Natural killer cell (primary cell): ENCODE measurements at regions not wholly inside any gene's neighbourhood (a gene's known extent, or its start where the extent isn't known, plus 50 kb on each side); places are given as distances from the start of the nearest gene placed in this dataset.

Experiments
- ATAC-seq, 3 donors: fragments of 150-1000 bp in 2 of 3; fragments of 200-7000 bp in 1 of 3; cut with Tn5 transposase; 1 replicate in 1 of 3; 2 replicates in 2 of 3; pipeline ENCODE4 v1.10.0; 2021; ENCODE audit warnings: mild to moderate bottlenecking in 2 of 3, moderate library complexity in 2 of 3
- DNase-seq, 2 donors: peaks; one replicate each; pipeline versions ENCODE4 v3.0.0 to v3.0.0-alpha.2; 2013 to 2021; ENCODE audit warnings: mixed read lengths in 1 of 2
- H3K27ac ChIP-seq: one replicate; pipeline ENCODE4 v1.5.1; 2013; ENCODE audit warnings: mild to moderate bottlenecking, low read length
- H3K27me3 ChIP-seq: one replicate; pipeline ENCODE4 v1.6.1; 2013; ENCODE audit warnings: low read length; ENCODE audit not compliant: control insufficient read depth, insufficient read depth
- H3K36me3 ChIP-seq: one replicate; pipeline ENCODE4 v1.6.1; 2013; ENCODE audit warnings: low read length; ENCODE audit not compliant: control insufficient read depth, insufficient read depth
- H3K4me1 ChIP-seq: one replicate; pipeline ENCODE4 v1.6.1; 2013; ENCODE audit warnings: low read length; ENCODE audit not compliant: control insufficient read depth, insufficient read depth
- H3K4me3 ChIP-seq: one replicate; pipeline ENCODE4 v1.5.1; 2013; ENCODE audit warnings: low read length
- H3K9me3 ChIP-seq: one replicate; pipeline ENCODE4 v1.6.1; 2013; ENCODE audit warnings: low read length; ENCODE audit not compliant: control insufficient read depth, insufficient read depth
- H3K27ac Mint-ChIP-seq, 2 donors: one replicate each; pipeline ENCODE4 v1.8.0; 2022; ENCODE audit warnings: mild to moderate bottlenecking in 2 of 2, mixed read lengths in 2 of 2, moderate library complexity in 1 of 2
- H3K27me3 Mint-ChIP-seq, 2 donors: one replicate each; pipeline ENCODE4 v1.8.0; 2022; ENCODE audit warnings: low read depth in 2 of 2, mixed read lengths in 2 of 2
- H3K36me3 Mint-ChIP-seq: one replicate; pipeline ENCODE4 v1.8.0; 2022; ENCODE audit warnings: mixed read lengths
- H3K4me1 Mint-ChIP-seq, 2 donors: one replicate each; pipeline ENCODE4 v1.8.0; 2022; ENCODE audit warnings: mixed read lengths in 2 of 2
- H3K4me3 Mint-ChIP-seq: one replicate; pipeline ENCODE4 v1.8.0; 2022; ENCODE audit warnings: mild to moderate bottlenecking, moderate library complexity, mixed read lengths
- H3K9me3 Mint-ChIP-seq, 2 donors: one replicate each; pipeline ENCODE4 v1.8.0; 2022; ENCODE audit warnings: mixed read lengths in 2 of 2
- WGBS: methylation state at CpG from one replicate; pipeline ENCODE4 v1.1.7; 2013; ENCODE audit warnings: missing lambda C conversion rate; ENCODE audit not compliant: insufficient coverage; 5-methylcytosine and 5-hydroxymethylcytosine counted together
- intact Hi-C: fragments of 100-400 bp; cut with micrococcal nuclease; formaldehyde crosslinking; loops from one replicate; pipeline ENCODE4 v1.14.2; 2022
- TF ChIP-seq, protein P1 (sequence below): fragments of 200-600 bp; IDR thresholded peaks from one replicate; pipeline ENCODE4 v1.8.0; 2022; ENCODE audit warnings: antibody characterized with exemption

DNA sequence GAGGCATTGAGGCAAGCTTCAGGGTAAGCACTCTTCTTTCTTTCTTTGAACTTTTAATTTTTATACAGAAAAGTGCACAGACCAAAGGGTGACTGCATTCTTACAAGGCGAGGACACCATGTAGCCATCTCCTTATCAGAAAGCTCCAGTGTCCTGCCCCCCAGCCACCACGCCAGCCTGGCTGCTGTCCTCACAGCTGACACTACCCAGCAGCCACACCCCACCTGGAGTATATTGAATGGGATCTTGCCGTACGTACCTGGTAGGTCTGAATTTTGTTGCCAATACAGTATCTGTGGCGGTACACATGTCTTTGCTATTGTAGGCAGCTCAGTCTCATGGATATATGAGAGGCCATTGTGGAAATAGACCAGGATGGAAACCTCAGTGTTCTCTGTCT lies 284.0 kb upstream of the IRX2 start:
- 79% methylated on average over 5 of the region's 5 CpGs for WGBS
- H3K27ac ChIP-seq: no peak overlapping the region
- peaks cover 3 to 8% of the 10 kb centered on the region in 2 donors for H3K9me3 Mint-ChIP-seq
- H3K4me1 ChIP-seq: no peaks in the 10 kb centered on the region
- no peak overlapping the region for H3K4me3 ChIP-seq
- DNase-seq (no peak), ATAC-seq (no peak)
- TF ChIP-seq, protein P1, sequence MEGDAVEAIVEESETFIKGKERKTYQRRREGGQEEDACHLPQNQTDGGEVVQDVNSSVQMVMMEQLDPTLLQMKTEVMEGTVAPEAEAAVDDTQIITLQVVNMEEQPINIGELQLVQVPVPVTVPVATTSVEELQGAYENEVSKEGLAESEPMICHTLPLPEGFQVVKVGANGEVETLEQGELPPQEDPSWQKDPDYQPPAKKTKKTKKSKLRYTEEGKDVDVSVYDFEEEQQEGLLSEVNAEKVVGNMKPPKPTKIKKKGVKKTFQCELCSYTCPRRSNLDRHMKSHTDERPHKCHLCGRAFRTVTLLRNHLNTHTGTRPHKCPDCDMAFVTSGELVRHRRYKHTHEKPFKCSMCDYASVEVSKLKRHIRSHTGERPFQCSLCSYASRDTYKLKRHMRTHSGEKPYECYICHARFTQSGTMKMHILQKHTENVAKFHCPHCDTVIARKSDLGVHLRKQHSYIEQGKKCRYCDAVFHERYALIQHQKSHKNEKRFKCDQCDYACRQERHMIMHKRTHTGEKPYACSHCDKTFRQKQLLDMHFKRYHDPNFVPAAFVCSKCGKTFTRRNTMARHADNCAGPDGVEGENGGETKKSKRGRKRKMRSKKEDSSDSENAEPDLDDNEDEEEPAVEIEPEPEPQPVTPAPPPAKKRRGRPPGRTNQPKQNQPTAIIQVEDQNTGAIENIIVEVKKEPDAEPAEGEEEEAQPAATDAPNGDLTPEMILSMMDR: no peak
- H3K27me3 ChIP-seq: no peaks in the 10 kb centered on the region
- no peaks in the 10 kb centered on the region for H3K36me3 Mint-ChIP-seq
- H3K36me3 ChIP-seq: no peaks in the 10 kb centered on the region
- H3K27ac Mint-ChIP-seq: no peak overlapping the region
- no peak overlapping the region for H3K4me3 Mint-ChIP-seq
- no peaks in the 10 kb centered on the region for H3K4me1 Mint-ChIP-seq
- H3K27me3 Mint-ChIP-seq: no peaks in the 10 kb centered on the region
- intact Hi-C loops: no loop called here
- H3K9me3 ChIP-seq: peaks cover 5% of the 10 kb centered on the region

DNA sequence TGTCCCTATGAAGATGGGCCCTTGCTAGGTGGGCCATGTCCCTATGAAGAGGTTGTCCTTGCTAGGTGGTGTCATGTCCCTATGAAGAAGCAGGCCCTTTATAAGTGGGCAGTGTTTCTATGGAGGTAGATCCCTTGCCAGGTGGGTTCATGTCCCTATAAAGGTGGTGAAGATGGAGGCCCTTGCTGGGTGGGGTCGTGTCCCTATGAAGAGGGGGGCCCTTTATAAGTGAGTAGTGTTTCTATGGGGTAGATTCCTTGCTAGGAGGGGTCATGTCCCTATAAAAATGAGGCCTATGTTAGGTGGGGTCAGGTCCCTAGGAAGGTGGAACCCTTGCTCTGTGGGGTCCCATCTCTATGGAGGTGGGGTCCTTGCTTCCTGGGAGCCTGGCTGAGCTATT lies 283.4 kb upstream of the IRX2 start:
- no peak overlapping the region for H3K27ac ChIP-seq
- no peaks in the 10 kb centered on the region for H3K27me3 ChIP-seq
- no peaks in the 10 kb centered on the region for H3K36me3 ChIP-seq
- intact Hi-C loops: no loop called here
- no peaks in the 10 kb centered on the region for H3K36me3 Mint-ChIP-seq
- H3K27ac Mint-ChIP-seq: no peak overlapping the region
- H3K4me3 ChIP-seq: no peak overlapping the region
- WGBS: 62% methylated on average over 1 of the region's 1 CpG
- H3K4me1 Mint-ChIP-seq: no peaks in the 10 kb centered on the region
- no peak for ATAC-seq
- H3K27me3 Mint-ChIP-seq: no peaks in the 10 kb centered on the region
- peaks cover 6% of the 10 kb centered on the region for H3K9me3 ChIP-seq
- peaks cover 3 to 8% of the 10 kb centered on the region in 2 donors for H3K9me3 Mint-ChIP-seq
- DNase-seq: no peak
- TF ChIP-seq, protein P1: no peak
- no peak overlapping the region for H3K4me3 Mint-ChIP-seq
- no peaks in the 10 kb centered on the region for H3K4me1 ChIP-seq

DNA sequence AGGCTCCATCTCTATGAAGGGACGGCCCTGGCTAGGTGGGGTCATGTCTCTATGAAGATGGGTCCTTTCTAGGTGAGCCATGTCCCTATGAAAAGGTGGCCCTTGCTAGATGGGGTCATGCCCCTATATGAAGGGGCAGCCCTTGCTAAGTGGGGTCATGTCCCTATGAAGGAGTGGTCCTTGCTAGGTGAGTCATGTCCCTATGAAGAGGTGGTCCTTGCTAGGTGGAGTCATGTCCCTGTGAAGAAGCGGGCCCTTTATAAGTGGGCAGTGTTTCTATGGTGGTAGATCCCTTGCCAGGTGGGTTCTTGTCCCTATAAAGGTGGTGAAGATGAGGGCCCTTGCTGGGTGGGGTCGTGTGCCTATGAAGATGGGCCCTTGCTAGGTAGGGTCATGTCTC lies 283.0 kb upstream of the IRX2 start:
- WGBS: 68% methylated on average over 3 of the region's 3 CpGs
- Histone ChIP-seq H3K9me3 (peaks cover 6% of the 10 kb centered on the region), H3K27ac (no peak overlapping the region), H3K4me1 (no peaks in the 10 kb centered on the region), H3K27me3 (no peaks in the 10 kb centered on the region), H3K4me3 (no peak overlapping the region), H3K36me3 (no peaks in the 10 kb centered on the region)
- Mint-ChIP-seq H3K27ac (no peak overlapping the region), H3K4me1 (no peaks in the 10 kb centered on the region), H3K9me3 (peaks cover 3 to 8% of the 10 kb centered on the region in 2 donors), H3K4me3 (no peak overlapping the region), H3K27me3 (no peaks in the 10 kb centered on the region), H3K36me3 (no peaks in the 10 kb centered on the region)
- intact Hi-C loops: no loop called here
- TF ChIP-seq, protein P1: no peak
- DNase-seq: no peak
- ATAC-seq: no peak

DNA sequence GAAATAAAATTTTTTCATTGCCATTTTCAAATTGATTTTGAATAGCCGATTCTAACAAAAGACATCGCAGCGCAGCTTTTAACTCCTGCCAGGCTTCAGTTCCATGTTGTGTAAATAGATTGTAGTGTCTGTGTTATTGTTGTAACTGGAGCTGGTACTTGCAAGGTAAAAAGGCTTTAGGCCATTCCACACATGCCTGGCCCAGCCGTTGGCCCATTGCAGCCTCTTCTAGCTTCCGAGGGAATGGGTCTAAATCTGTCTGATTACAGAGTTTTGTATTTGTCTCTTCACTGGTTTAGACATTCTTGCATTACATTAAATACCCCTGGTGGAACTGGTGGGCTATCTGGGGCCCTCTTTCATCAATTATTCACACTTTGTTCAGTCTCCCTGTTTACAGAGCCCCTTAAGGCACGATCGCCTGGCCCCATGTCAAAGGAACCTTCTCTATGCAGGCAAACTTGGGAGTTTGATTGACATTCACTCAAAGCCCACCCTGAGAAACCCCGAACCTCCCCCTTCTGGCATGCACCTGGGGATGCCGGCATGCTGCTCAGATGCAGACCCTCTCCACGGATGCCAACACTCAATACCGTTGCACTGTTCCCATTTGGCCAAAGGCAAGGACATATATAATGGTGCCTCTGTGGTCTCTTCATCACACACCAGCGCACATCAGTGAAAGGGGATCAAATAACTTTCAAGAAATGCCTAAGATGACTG lies 281.7 kb upstream of the IRX2 start:
- no peak overlapping the region for H3K27ac Mint-ChIP-seq
- Histone ChIP-seq H3K27ac (no peak overlapping the region), H3K4me1 (no peaks in the 10 kb centered on the region), H3K9me3 (peaks cover 9% of the 10 kb centered on the region), H3K27me3 (no peaks in the 10 kb centered on the region), H3K36me3 (no peaks in the 10 kb centered on the region), H3K4me3 (no peak overlapping the region)
- intact Hi-C loops: no loop called here
- no peak overlapping the region for H3K4me3 Mint-ChIP-seq
- no peaks in the 10 kb centered on the region for H3K27me3 Mint-ChIP-seq
- H3K9me3 Mint-ChIP-seq: peaks cover 5 to 8% of the 10 kb centered on the region in 2 donors
- H3K36me3 Mint-ChIP-seq: no peaks in the 10 kb centered on the region
- ATAC-seq (no peak), DNase-seq (no peak)
- no peaks in the 10 kb centered on the region for H3K4me1 Mint-ChIP-seq
- TF ChIP-seq, protein P1: no peak
- 86% methylated on average over 12 of the region's 12 CpGs for WGBS
